ENCODE measurements at regions not wholly inside any gene's neighbourhood (a gene's known extent, or its start where the extent isn't known, plus 50 kb on each side); places are given as distances from the start of the nearest gene placed in this dataset.
A peak's percentile ranks its signal among the peaks of the same experiment; 100 is the strongest.
"Not testable (repeated sequence)": the region's sequence is repeated elsewhere in the genome, so short reads cannot be mapped to it uniquely, and the experiment has no call there.

GRCh38 chr3:177451301-177451750, 254.0 kb upstream of the TBL1XR1 start:
- no peak for DNase-seq (ENCODE audit: low read depth)
- TF ChIP-seq, protein P1, sequence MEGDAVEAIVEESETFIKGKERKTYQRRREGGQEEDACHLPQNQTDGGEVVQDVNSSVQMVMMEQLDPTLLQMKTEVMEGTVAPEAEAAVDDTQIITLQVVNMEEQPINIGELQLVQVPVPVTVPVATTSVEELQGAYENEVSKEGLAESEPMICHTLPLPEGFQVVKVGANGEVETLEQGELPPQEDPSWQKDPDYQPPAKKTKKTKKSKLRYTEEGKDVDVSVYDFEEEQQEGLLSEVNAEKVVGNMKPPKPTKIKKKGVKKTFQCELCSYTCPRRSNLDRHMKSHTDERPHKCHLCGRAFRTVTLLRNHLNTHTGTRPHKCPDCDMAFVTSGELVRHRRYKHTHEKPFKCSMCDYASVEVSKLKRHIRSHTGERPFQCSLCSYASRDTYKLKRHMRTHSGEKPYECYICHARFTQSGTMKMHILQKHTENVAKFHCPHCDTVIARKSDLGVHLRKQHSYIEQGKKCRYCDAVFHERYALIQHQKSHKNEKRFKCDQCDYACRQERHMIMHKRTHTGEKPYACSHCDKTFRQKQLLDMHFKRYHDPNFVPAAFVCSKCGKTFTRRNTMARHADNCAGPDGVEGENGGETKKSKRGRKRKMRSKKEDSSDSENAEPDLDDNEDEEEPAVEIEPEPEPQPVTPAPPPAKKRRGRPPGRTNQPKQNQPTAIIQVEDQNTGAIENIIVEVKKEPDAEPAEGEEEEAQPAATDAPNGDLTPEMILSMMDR (conservative IDR thresholded peaks at IDR 0.05; ENCODE audit: low read depth, low read length): no peak
- no peak overlapping the region for H3K4me3 ChIP-seq (ENCODE audit: low read depth, low read length)

GRCh38 chr3:177451864-177452830, 254.9 kb upstream of the TBL1XR1 start:
- DNase-seq (ENCODE audit: low read depth): peak; percentile 97
- no peak overlapping the region for H3K4me3 ChIP-seq (ENCODE audit: low read depth, low read length)
- TF ChIP-seq, protein P1 (conservative IDR thresholded peaks at IDR 0.05; ENCODE audit: low read depth, low read length): no peak

GRCh38 chr3:177452831-177453450, 255.7 kb upstream of the TBL1XR1 start:
- TF ChIP-seq, protein P1 (conservative IDR thresholded peaks at IDR 0.05; ENCODE audit: low read depth, low read length): no peak
- no peak for DNase-seq (ENCODE audit: low read depth)
- H3K4me3 ChIP-seq (ENCODE audit: low read depth, low read length): no peak overlapping the region

DNA sequence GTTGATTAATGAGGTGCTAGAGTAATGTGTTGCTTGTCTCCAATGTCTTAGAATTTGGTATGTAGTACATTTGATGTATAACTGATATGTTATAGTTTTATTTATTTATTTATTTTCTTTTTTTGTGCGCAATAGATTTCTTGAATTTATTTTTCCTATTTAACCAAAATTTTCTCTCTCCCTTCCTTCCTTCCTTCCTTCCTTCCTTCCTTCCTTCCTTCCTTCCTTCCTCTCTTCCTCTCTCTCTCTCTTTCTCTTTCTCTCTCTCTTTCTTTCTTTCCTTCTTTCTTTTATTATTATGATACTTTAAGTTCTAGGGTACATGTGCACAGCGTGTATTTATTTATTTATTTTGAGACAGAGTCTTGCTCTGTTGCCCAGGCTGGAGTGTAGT, 256.2 kb upstream of the TBL1XR1 start:
- DNase-seq (ENCODE audit: low read depth): no peak
- H3K4me3 ChIP-seq (ENCODE audit: low read depth, low read length): no peak overlapping the region

GRCh38 chr3:177457204-177457603, 259.9 kb upstream of the TBL1XR1 start:
- DNase-seq (ENCODE audit: low read depth): not testable (repeated sequence)

More for the DNA sequence above, 256.2 kb upstream of the TBL1XR1 start:
- TF ChIP-seq, protein P1 (conservative IDR thresholded peaks at IDR 0.05; ENCODE audit: low read depth, low read length): no peak

DNA sequence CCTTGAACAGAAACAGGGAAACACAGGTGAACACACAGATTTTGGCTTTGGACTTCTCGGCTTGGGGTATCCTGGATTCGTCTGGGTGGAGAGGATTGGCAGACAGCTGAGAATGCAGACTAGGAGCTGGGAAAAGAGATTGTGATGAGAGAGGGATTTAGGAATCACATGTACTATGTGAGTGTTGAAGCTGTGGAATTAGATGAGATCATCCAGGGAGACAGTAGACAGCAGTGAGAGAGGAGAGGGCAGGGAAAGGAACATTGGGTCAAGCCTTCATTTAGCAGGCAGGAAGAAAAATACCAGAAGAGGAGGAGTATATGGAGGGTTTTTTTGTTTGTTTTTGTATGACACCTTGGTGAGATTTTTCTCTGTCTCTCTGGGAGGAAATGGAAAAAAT, 262.1 kb upstream of the TBL1XR1 start:
- H3K4me3 ChIP-seq (ENCODE audit: low read depth, low read length): no peak overlapping the region
- TF ChIP-seq, protein P1 (conservative IDR thresholded peaks at IDR 0.05; ENCODE audit: low read depth, low read length): no peak
- DNase-seq (ENCODE audit: low read depth): peak; percentile 99

More at GRCh38 chr3:177457204-177457603, 259.9 kb upstream of the TBL1XR1 start:
- H3K4me3 ChIP-seq (ENCODE audit: low read depth, low read length): not testable (repeated sequence)

- DNase-seq (ENCODE audit: low read depth): peak; percentile 57
- no peak overlapping the region for H3K4me3 ChIP-seq (ENCODE audit: low read depth, low read length)
- TF ChIP-seq, protein P1 (conservative IDR thresholded peaks at IDR 0.05; ENCODE audit: low read depth, low read length): no peak
Measured at GRCh38 chr3:177460047-177460446, 262.8 kb upstream of the TBL1XR1 start.

Data from choroid plexus epithelial cell (primary cell).